Lower leg skin (tissue), 3 donors: ENCODE measurements at regions not wholly inside any gene's neighbourhood (a gene's known extent, or its start where the extent isn't known, plus 50 kb on each side); places are given as distances from the start of the nearest gene placed in this dataset.

ENCODE experiments used
- CTCF ChIP-seq, 3 donors: fragments of 450-650 bp; IDR thresholded peaks; one replicate each; pipeline ENCODE4 v1.5.1; 2016; ENCODE audit warnings: antibody characterized with exemption in 3 of 3, mild to moderate bottlenecking in 3 of 3, moderate library complexity in 2 of 3
- POLR2A ChIP-seq, 2 donors: fragments of 450-650 bp; IDR thresholded peaks; one replicate each; pipeline ENCODE4 v1.6.1; 2016 to 2017; ENCODE audit warnings: antibody characterized with exemption in 2 of 2, mild to moderate bottlenecking in 1 of 2, moderate library complexity in 1 of 2

- TF ChIP-seq CTCF (IDR thresholded peaks at IDR 0.05) (no peak), POLR2A (IDR thresholded peaks at IDR 0.05) (no peak)
These were observed 236.8 kb upstream of the UBE2E2 start for GRCh38 chr3:22966349-22966748.
